HUES6 (cell line): ENCODE measurements at regions not wholly inside any gene's neighbourhood (a gene's known extent, or its start where the extent isn't known, plus 50 kb on each side); places are given as distances from the start of the nearest gene placed in this dataset.
"Not testable (repeated sequence)": the region's sequence is repeated elsewhere in the genome, so short reads cannot be mapped to it uniquely, and the experiment has no call there.

Source experiments
- H3K27ac ChIP-seq: 2 replicates; pipeline ENCODE4 v1.7.0; 2013; ENCODE audit warnings: low read depth, mild to moderate bottlenecking, low read length, inconsistent platforms
- H3K27me3 ChIP-seq: 2 replicates; pipeline ENCODE4 v1.6.1; 2013; ENCODE audit warnings: low read length; ENCODE audit not compliant: control insufficient read depth, insufficient read depth
- H3K36me3 ChIP-seq: 2 replicates; pipeline ENCODE4 v1.6.1; 2013; ENCODE audit warnings: low read length; ENCODE audit not compliant: control insufficient read depth, insufficient read depth
- H3K4me1 ChIP-seq: 2 replicates; pipeline ENCODE4 v1.6.1; 2013; ENCODE audit warnings: low read length; ENCODE audit not compliant: control insufficient read depth, insufficient read depth
- H3K4me3 ChIP-seq: 2 replicates; pipeline ENCODE4 v1.5.1; 2013; ENCODE audit warnings: low read depth, low read length
- H3K9ac ChIP-seq: one replicate; pipeline ENCODE4 v1.6.1; 2013; ENCODE audit warnings: mild to moderate bottlenecking, low read length
- H3K9me3 ChIP-seq: 2 replicates; pipeline ENCODE4 v1.6.1; 2013; ENCODE audit warnings: low read depth, low read length; ENCODE audit not compliant: control insufficient read depth, insufficient read depth

DNA sequence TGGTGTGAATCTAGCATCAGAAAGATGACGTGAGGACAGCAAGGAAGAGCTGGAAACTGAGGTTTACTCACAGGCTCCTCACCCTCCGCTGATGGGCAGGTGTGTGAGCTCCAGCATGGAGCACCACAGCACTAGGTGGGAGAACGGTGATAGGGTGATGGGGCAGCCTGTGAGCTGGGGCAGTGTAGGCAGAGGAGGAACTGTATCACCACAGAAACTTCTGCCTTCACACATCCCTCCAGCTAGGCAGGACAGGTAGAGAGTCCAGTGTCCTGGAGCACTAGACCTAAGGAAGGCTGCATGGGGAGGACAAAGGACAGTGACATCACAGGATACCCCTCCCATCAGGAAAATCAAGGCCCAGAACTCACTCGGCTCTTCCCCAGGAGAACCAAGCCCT, 241.8 kb upstream of the PRSS58 start:
- Histone ChIP-seq H3K4me3 (no peak overlapping the region), H3K9me3 (no peaks in the 10 kb centered on the region), H3K27ac (no peak overlapping the region), H3K36me3 (no peaks in the 10 kb centered on the region), H3K4me1 (no peaks in the 10 kb centered on the region), H3K9ac (no peak overlapping the region), H3K27me3 (peaks cover 16% of the 10 kb centered on the region)

DNA sequence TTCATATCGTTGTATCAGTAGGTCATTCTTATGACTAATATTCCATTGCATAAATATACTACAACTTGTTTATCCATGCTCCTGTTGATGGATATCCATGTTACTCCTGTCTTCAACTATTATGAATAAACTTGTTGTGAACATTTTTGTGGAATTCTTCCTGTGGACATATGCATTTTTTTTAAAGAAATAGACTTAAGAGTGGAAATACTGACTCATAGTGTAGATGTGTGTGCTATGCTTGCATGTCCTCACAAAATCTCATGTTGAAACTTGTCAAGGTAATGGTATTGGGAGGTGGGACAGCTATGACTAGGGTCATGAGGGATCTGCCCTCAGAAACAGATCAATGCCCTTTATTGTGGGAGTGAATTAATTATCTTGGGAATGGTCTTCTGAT, 240.5 kb upstream of the PRSS58 start:
- Histone ChIP-seq H3K9ac (no peak overlapping the region), H3K36me3 (no peaks in the 10 kb centered on the region), H3K4me1 (no peaks in the 10 kb centered on the region), H3K9me3 (no peaks in the 10 kb centered on the region), H3K27ac (no peak overlapping the region), H3K27me3 (peaks cover 16% of the 10 kb centered on the region), H3K4me3 (no peak overlapping the region)

DNA sequence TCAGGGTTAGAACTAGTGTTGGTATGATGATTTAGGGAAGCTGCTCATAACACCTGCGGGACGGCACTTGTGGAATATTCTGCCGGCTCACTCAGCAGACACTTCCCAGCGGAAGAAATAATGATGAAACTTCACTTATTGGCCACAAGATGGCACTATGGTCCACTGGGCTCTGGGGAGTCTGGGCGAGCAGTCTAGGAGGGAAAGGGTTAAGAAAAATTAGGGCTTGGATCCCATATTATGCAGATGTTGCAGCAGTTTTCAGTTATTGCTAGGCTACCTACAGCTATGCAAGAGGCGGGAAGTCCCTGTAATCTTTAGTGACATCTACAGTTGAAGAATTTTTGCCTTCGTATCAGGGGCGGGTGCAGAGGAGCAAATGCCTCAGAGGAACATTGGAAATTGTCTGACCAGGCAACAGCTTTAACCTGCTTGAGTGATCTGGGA, 238.7 kb upstream of the PRSS58 start:
- H3K27me3 ChIP-seq = peaks cover 16% of the 10 kb centered on the region
- no peak overlapping the region for H3K27ac ChIP-seq
- no peaks in the 10 kb centered on the region for H3K9me3 ChIP-seq
- H3K4me1 ChIP-seq = 0 out of 2 replicates have a peak, but pooled peaks cover 3% of the 10 kb centered on the region
- H3K9ac ChIP-seq = no peak overlapping the region
- no peaks in the 10 kb centered on the region for H3K36me3 ChIP-seq
- H3K4me3 ChIP-seq = no peak overlapping the region

DNA sequence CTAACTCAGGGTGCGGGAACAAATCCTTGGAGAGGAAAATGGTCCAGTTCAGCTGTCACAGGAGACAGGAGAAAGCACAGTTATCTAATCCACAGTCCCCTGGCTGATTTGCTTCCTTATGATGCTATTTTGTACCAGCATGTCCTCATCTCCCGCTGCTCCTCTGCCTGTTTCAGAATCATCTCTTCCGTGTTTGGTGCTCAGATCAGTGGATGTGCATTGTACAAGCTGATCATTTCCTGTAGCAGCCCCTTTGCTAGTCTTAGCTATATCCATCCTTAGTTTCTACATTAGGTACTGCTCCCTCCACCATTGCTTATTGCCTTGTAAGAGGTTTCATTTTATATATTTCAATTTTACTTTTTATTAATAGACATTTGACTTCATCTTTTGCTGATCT, 238.0 kb upstream of the PRSS58 start:
- not testable (repeated sequence) for H3K9me3 ChIP-seq, H3K27ac ChIP-seq, H3K4me3 ChIP-seq, H3K9ac ChIP-seq, H3K36me3 ChIP-seq, H3K4me1 ChIP-seq
- H3K27me3 ChIP-seq = peaks cover 16% of the 10 kb centered on the region

DNA sequence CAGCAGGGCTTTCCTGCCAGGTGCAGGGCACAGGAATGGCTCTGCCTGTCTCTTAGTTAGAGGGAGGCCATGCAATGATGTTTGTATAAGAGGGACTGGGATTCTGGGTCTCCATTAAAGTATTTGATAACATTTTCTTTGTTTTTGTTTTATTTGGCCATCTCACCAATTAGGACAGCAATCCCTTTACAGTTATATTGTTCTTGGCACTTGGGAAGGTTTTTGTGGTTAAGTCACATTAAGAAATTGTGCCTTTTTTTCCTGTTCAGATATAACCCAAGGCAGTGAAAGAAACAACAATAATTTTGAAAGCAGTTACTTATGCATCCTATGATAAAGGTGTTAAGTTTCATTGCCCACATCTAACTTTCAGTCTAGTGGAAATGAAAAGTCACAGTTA, 237.4 kb upstream of the PRSS58 start:
- not testable (repeated sequence) for H3K4me3 ChIP-seq, H3K27ac ChIP-seq, H3K4me1 ChIP-seq, H3K9me3 ChIP-seq, H3K9ac ChIP-seq, H3K36me3 ChIP-seq
- peaks cover 16% of the 10 kb centered on the region for H3K27me3 ChIP-seq

DNA sequence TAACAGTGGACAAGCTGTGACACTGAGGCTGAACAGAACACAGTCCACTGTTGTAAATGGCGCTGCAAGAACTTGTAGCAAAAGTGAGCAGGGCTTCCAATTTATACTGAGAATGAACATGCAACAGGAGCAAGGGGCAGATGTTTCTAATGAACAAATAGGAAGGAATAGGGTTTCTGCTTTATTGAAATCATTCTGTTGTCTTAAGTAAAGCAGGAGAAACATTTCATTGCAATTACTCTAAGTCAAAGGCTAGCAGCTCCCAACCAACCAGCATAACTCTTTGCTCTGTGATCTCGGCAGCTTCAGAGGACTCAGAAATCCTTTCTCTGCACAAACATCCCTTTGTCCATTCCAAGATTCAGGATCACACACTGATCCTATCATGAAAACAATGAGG, 236.2 kb upstream of the PRSS58 start:
- Histone ChIP-seq H3K27me3 (peaks cover 16% of the 10 kb centered on the region), H3K4me1 (0 out of 2 replicates have a peak, but pooled peaks cover 3% of the 10 kb centered on the region), H3K36me3 (no peaks in the 10 kb centered on the region), H3K27ac (no peak overlapping the region), H3K4me3 (no peak overlapping the region), H3K9ac (no peak overlapping the region), H3K9me3 (no peaks in the 10 kb centered on the region)

DNA sequence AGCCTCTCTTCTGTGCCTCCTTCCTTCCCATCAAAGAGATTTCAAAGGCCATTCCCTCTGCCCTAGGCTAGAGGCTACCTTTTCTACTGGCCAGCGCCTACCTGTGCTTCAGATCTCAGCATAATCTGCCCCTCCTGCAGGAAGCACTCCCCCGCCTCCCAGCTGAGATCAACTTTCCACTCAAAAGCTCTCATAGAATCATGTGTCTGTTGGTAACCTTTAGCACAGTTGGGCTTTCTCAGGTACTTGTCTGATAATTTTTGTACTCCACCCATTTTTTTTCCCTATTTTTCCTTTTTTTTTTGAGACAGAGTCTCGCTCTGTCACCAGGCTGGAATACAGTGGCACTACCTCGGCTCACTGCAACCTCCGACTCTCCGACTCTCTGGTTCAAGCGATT, 231.0 kb upstream of the PRSS58 start:
- H3K4me1 ChIP-seq = peaks cover 6% of the 10 kb centered on the region; the same call in 1 of the 2 replicates

DNA sequence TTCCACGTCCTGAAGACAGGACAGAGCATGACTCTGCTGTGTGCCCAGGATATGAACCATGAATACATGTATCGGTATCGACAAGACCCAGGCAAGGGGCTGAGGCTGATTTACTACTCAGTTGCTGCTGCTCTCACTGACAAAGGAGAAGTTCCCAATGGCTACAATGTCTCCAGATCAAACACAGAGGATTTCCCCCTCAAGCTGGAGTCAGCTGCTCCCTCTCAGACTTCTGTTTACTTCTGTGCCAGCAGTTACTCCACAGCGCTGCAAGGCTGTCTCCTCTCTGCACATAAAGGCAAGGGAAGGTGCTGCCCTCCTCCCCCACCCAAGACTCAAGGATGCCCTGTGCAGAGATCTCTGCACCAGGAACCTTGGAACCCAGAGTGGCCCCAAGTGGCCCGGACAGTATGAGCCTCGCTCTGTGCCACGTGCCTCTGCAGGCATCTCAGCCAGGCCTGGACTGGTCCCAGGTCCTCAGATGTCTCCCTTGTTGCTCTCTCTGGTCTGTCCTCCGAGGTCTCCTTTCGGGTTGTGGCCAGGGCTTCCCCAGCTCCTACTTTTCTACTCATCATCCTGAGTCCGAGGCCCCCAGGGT, 230.3 kb upstream of the PRSS58 start:
- H3K27me3 ChIP-seq = no peaks in the 10 kb centered on the region
- H3K4me3 ChIP-seq = no peak overlapping the region
- H3K9me3 ChIP-seq = no peaks in the 10 kb centered on the region
- no peaks in the 10 kb centered on the region for H3K36me3 ChIP-seq
- H3K4me1 ChIP-seq = peaks cover 6% of the 10 kb centered on the region; the same call in 1 of the 2 replicates
- no peak overlapping the region for H3K27ac ChIP-seq
- no peak overlapping the region for H3K9ac ChIP-seq

More for the DNA sequence above, 231.0 kb upstream of the PRSS58 start:
- Histone ChIP-seq H3K4me3 (no peak overlapping the region), H3K9me3 (no peaks in the 10 kb centered on the region), H3K9ac (no peak overlapping the region), H3K36me3 (no peaks in the 10 kb centered on the region), H3K27ac (no peak overlapping the region), H3K27me3 (no peaks in the 10 kb centered on the region)

DNA sequence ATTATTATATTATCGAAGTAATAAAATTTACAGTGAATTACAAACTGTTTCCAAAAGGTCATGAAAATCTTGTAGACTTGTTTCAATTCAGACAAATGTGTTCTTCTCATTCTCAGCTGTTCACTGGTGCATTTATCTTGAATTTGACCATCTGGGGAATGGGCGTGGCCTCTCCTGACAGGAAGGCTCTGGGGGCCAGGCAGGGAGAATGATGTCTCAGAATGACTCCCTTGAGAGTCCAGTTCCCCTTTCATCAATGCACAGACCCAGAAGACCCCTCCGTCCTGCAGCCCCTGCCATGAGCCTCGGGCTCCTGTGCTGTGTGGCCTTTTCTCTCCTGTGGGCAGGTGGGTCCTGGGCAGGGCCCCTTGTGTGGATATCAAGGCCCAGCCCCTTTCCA, 229.7 kb upstream of the PRSS58 start:
- H3K9ac ChIP-seq, H3K4me3 ChIP-seq, H3K36me3 ChIP-seq, H3K27ac ChIP-seq, H3K4me1 ChIP-seq, H3K9me3 ChIP-seq, H3K27me3 ChIP-seq: not testable (repeated sequence)

DNA sequence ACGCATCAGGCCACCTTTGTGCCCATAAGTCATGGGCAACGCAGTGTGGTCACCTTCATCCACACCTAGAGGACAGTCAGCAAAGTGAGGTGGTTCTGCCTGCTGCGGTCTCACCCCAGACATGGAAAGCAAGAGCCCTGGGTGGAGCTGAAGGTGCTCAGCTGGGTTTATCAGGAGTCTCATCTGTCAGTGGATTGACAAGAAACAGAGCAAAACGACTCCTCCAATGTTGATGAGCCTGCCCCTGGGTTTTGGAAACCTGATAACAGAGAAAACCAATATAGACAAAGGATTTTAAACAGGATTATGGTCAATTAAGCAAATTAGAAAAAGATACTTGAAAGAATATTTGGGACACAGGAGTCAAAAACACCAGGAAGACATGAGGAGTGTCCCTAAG, 229.3 kb upstream of the PRSS58 start:
- no peaks in the 10 kb centered on the region for H3K27me3 ChIP-seq
- no peaks in the 10 kb centered on the region for H3K36me3 ChIP-seq
- H3K27ac ChIP-seq = no peak overlapping the region
- H3K4me3 ChIP-seq = no peak overlapping the region
- H3K9me3 ChIP-seq = no peaks in the 10 kb centered on the region
- H3K4me1 ChIP-seq = peaks cover 6% of the 10 kb centered on the region; the same call in 1 of the 2 replicates
- no peak overlapping the region for H3K9ac ChIP-seq

DNA sequence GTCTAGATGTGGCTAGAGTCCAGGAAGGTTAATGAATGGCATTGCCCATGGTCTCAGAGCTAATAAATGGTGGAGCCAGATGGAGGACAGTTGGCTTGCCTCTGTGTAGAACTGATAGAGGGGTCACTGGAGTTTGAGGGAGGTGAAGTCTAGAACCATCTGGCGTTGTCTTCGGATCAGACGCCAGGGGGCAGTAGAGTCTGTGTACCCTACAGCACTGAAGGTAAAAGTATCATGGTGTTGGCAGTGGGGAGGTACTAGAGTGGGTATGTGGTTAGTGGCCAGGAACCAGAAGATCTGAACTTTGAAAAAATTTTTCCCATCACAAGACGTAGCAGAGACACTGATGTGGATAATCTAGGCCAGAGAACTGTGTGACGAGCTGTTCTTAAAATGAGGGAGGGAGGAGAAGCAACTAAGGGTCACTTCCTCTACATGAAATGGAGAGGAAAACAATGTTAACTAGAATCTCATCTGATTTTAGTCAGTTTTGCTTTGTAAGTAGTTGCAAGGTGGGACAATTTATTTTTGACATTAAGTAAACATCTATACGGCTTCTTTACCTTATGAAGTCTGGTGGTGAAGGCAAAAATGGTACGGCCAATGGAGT, 227.9 kb upstream of the PRSS58 start:
- no peaks in the 10 kb centered on the region for H3K27me3 ChIP-seq
- no peaks in the 10 kb centered on the region for H3K9me3 ChIP-seq
- no peak overlapping the region for H3K27ac ChIP-seq
- no peaks in the 10 kb centered on the region for H3K36me3 ChIP-seq
- peaks cover 3% of the 10 kb centered on the region; the same call in 1 of the 2 replicates for H3K4me1 ChIP-seq
- no peak overlapping the region for H3K4me3 ChIP-seq
- H3K9ac ChIP-seq = no peak overlapping the region
